HG02610 (cell line): ENCODE measurements at regions not wholly inside any gene's neighbourhood (a gene's known extent, or its start where the extent isn't known, plus 50 kb on each side); places are given as distances from the start of the nearest gene placed in this dataset.
"Not testable (repeated sequence)": the region's sequence is repeated elsewhere in the genome, so short reads cannot be mapped to it uniquely, and the experiment has no call there.

Experiments
- ATAC-seq: cut with Tn5 transposase; IDR thresholded peaks from one replicate; pipeline ENCODE4 v1.9.1; 2021; ENCODE audit warnings: mild to moderate bottlenecking, moderate library complexity; ENCODE audit not compliant: unreplicated experiment

DNA sequence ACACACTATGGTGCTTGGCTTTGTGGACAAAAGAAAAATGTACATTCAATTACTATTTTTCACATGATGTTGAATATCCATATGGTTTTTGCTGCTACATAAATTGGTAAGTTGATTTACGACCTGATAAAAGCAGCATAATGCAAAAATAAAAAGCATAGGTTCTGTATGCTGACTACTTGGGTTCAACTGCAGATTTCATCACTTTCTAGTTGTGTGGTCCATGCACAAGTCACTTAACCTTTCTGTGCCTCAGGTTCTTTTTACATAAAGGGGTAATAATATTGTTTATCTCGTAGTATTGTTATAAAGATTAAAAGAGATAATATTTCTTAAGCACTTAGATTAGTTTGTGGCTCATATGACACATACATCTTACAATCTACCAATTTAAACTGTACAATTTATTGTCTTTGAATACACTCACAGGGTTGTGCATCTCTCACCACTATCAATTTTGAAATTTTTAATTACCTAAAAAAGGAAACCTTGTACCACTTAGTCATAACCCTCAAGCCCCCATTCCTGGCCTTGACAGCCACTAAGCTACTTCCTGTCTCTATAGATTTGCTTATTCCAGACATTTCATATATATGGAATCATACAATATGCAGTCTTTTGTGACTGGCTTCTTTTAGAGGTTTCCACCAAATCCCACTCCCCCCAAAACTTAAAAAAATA is 1443.9 kb downstream of the SUCLG1 start:
- no peak for ATAC-seq

DNA sequence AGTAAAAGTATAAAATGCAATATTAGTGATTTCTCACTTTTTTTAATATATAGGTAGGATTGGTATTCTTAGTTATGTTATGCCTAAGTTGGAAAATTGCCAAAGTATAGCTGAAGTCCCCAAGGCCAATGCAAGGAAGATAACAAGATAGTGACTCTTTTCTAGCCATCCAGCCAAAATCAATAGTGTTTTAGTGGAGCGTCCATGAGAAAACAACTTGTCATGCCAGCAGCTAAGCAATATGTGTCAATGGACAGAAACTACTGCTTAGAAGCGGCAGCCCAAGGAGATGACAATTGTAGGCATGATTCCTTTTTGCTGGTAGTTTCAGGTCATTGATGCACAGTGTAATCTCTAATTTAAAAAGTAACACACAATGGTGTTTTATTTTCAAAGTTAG is 1444.6 kb downstream of the SUCLG1 start:
- ATAC-seq, result no peak

DNA sequence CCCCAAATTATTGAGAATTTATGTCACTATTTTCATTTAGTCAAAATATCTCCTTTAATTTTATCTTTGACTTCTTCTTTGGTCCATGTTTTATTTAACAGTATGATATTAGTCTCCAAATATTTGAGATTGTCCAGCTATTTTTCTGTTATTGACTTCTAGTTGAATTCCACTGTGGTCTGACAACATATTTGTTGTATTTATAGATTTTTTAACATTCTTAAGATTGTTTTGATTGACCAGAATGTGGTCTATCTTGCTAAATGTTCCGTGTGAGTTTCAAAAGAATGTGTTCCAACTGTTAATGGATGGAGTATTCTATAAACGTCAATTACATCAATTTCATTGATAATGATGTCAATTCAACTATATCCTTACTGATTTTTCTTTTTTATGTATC is 1452.1 kb downstream of the SUCLG1 start:
- ATAC-seq, result no peak

DNA sequence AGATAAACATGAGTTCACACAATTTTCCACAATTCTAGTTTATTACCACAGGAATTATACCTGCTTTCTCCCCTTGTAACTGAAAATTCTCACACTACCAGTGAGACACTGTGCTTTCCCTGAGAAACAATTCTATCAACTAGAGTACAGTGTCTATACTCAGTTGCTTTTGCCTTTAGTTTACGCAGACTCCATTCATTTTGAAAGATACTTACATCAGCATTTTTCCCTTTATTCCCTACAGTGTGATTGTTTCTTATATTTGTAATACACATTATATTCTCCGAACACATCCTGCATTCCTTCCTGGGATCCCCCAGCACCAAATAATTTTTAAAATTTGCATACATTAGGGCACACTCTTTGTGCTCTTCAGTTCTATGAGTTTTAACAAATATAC is 1455.5 kb downstream of the SUCLG1 start:
- no peak for ATAC-seq

DNA sequence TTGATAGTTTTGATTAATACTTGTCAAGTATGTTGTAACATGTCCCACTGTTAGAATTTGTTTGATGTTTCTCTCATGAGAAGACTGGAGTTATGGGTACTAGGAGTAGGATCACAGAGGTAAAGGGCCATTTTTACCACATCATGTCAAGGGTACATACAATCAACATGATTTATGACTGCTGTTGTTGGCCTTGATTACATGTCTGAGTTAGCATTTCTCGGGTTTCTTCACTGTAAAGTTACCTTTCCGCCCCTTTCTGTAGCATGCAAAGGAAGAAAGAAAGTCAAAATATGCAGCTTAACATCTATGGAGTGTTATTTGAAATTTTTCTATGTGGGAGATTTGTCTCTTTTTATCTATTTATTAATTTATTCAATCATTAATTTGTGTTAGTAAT is 1456.4 kb downstream of the SUCLG1 start:
- ATAC-seq, result no peak

DNA sequence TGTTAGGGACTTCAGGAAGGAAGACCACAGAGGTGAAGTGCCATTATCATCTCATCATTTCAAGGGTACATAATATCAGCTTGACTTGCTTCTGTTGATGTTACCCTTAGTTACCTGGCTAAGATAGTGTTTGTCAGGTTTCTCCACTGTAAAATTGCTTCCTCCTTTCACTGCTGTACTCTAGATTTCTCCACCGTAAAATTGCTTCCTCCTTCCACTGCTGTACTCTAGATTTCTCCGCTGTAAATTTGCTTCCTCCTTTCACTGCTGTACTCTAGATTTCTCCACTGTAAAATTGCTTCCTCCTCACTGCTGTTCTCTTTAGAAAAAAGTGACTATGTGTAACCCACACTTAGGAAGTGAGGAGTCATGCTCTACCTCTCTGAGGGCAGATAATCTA is 1460.3 kb downstream of the SUCLG1 start:
- no peak for ATAC-seq

DNA sequence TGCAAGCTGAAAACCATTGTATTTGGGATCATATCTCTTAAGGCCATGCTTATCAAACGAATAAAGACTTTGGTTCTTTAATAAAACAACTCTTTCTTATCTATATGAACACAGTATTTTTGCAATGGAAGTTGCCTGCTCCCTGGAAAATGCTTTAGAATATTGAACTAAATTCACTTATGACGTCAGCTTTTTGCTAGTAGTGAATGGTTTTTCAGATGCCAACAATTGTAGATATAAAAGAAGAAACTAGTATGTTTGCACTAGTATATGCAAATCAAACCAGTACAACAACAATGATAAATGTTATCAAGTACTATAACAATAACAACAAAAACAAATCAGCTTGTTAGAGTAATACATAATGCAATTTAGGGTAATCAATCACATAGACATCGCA is 1462.9 kb downstream of the SUCLG1 start:
- no peak for ATAC-seq

DNA sequence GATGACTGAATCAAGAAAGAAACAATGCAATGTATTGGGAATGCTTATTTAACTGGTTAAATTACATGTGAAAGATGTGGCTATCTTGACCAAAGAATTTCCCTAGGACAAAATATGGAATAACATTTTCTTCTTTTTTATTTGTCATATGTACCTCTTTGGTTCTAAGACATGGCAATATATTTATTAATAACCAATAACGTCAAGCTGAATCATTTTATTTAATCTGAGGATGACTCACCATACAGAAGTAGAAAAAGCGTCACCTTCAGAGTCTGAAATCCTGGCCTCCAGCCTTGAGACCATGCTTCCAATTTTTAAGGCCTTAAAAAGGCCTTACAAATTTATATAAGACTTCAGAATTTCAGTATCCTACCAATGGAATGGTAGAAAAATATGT is 1464.9 kb downstream of the SUCLG1 start:
- no peak for ATAC-seq

DNA sequence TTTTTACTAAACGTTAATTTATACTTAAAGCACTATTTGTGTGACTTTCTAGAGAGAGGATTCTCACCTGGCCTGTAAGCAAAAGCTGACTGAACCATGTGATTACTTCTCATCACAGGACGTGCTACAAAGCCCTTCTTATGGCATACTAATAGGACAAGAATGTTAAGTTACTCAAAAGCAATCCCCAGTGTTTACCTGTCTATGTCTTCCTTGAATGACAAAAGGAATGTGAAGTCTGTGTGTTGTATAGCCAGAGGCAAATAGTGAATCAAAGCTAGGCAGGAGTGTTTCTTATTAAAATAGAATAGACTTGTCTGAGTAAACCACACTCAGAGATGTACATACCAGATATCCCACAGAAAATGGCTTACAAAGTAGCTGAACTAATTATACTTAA is 1465.5 kb downstream of the SUCLG1 start:
- no peak for ATAC-seq

DNA sequence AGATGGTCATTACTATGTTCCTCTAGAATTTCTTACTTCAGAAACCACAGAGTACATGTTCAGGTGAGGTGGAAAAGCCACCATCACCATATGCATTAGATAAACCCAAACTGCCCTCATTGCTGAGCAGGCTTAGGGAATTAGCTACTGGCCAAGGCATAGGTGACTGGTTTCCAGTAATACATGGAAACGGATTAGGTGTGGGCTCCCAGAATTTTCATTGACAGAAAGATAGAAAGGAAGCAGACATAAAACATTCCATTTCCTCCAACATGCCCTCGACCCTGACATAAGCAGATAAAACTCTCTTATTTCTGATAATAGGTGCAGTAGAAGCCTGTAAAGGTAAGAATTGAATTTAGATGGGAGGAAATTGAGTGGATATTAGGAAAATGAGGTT is 1466.1 kb downstream of the SUCLG1 start:
- no peak for ATAC-seq

DNA sequence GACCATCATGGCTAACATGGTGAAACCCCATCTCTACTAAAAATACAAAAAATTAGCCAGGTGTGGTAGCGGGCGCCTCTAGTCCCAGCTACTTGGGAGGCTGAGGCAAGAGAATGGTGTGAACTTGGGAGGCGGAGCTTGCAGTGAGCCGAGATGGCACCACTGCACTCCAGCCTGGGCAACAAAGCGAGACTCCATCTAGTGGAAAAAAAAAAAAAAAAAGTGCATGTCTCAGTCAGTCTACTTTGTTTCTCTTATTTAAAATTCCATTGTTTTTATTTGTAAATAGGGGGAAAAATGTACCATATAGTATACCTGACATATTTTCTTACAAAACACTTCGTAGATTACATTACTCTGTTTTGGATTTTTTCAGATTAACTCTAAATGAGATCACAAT is 1471.4 kb downstream of the SUCLG1 start:
- ATAC-seq, result not testable (repeated sequence)

DNA sequence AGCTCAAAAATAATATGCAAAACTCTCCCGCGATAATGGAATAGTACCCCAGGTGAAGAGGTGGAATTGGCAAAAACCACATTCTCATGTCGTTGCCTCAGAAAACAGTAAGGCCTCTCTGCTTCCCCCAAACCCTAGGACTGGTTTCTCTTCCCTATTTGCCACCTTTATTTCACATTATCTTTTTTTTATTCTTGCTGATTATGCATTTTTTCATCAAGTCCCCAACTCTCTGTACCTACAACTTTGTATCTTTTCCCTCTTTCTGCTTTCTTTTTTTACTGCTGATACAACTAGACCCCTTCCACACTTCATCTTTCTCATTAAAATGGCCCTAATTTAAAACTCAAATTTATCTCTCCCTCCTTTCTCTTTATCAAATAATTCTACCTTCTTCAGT is 1472.2 kb downstream of the SUCLG1 start:
- no peak for ATAC-seq

DNA sequence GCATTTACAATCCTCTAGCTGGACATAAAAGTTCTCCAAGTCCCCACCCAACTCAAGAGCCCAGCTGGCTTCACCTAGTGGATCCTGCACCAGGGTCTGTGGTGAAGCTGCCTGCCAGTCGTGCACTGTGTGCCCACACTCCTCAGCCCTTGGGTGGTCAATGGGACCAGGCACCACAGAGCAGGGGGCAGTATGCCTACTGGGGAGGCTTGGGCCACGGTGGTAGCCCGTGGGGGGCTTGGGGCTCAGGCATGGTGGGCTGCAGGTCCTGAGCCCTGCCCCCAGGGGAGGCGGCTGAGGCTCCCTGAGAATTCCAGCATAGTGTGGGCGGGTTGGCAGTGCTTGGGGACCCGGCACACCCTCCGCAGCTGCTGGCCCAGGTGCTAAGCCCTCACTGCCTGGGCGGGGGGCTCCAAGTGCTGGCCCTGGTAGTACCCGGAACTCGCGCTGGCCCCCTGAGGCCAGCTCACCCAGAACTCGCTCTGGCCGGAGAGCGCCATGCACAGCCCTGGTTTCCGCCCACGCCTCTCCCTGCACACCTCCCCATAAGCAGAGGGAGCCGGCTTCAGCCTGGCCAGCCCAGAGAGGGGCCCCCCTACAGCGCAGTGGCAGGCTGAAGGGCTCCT is 1473.4 kb downstream of the SUCLG1 start:
- no peak for ATAC-seq

DNA sequence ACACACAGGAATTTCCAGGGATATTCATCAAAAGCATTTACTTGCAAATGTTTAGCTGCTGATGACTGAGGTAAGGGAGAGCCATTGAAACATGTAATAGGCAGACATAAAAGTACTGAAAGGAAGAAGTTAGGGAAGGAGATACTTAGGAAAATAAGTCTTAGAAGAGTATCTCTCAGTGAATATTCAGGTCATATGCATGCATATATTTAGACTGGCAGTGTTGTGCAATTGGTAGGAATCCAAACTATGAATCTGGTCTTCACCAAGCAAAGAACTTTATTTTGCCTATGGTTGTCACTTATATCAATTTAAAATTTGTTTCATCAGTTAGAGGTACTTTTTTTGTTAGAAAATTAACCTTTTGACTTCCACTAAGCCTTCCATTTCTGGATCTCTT is 1490.7 kb downstream of the SUCLG1 start:
- ATAC-seq, result no peak

DNA sequence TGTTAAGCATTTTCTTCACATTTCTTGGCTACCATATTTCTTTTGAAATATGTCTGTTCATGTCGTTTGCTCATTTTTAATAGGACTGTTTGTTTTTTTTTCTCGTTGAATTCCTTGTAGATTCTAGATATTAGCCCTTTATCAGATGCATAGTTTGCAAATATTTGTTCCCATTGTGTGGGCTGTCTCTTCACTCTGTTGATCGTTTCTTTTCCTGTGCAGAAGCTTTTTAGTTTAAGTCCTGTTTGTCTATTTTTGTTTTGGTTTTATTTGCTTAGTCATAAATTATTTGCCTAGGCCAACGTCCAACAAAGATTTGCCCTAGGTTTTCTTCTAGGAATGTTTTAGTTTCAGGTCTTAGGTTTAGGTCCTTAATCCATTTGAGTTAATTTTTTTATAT is 1494.7 kb downstream of the SUCLG1 start:
- no peak for ATAC-seq

DNA sequence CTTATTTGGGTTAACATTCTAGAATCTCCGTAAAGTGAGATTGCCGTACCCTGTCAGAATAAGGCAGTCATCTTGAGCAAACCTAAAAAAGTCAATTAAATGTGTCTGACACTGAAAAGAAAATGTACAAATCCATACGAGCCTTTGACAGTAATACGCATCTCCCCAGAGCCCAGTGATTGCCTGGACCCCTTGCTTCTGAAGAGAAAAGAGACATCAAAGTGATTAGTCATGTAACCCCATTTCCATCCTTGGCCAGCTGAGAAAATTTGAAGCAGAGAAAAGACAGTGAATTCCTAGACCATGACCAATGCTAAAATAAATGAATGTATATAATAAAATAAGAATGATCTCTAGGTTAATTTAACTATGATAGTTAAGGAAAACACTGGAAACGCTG is 1499.4 kb downstream of the SUCLG1 start:
- no peak for ATAC-seq

DNA sequence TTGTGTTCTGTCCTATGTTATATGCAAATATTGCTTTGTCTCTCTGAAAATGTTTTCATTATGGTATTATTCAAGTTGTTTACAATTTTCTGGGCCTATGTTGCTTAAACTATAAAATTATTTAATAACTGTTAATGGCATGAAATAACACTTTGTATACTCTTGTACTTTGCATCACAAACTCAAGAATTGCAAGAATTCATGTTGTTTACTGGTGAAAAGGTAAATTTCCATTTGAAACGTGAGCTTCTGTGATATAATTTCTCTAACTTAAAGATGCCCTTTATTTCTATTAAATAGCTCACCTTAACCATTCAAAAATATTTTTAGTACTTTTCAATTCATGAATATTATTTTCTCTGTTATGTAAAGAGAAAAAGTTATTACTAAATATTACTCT is 1504.2 kb downstream of the SUCLG1 start:
- no peak for ATAC-seq

DNA sequence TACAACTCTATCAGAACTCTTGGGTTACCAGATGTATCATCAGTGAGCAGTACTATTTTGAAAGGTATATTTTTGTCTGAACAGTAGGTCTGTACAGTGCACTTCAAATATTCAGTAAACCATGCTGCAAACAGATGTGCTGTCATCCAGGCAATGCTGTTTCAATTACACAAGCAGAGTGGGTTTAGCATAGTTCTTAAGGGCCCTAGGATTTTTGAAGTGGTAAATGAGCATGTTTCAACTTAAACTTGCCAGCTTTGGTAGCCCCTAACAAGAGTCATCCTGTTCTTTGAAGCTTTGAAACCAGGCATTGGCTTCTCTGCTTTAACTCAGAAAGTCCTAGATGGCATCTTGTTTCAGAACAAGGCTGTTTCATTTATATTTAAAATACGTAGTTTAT is 1519.9 kb downstream of the SUCLG1 start:
- no peak for ATAC-seq

DNA sequence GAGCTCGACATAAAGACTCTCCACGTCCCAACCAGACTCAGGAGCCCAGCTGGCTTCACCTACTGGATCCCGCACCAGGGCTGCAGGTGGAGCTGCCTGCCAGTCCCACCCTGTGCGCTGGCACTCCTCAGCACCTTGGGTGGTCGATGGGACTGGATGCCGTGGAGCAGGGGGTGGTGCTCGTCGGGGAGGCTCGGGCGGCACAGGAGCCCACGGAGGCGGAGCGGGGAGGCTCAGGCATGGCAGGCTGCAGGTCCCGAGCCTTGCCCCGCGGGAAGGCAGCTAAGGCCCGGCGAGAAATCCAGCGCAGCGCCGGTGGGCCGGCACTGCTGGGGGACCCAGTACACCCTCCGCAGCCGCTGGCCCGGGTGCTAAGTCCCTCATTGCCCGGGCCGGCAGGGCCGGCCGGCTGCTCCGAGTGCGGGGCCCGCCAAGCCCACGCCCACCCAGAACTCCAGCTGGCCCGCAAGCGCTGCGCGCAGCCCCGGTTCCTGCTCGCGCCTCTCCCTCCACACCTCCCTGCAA is 1520.7 kb downstream of the SUCLG1 start:
- ATAC-seq, result not testable (repeated sequence)

DNA sequence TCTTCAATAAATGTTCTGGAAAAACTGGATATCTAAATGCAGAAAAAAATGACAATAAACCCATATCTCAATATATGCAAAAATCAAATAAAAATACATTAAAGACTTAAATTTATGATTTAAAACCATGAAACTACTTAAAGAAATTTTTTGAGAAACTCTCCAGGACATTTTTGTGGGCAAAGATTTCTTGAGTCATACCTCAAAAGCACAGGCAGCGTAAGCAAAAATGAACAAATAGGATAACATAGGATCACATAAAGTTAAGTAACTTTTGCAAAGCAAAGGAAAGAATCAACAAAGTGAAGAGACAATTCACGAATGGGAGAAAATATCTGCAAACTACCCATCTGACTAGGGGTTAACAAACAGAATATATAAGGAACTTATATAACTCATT is 1545.5 kb downstream of the SUCLG1 start:
- no peak for ATAC-seq

DNA sequence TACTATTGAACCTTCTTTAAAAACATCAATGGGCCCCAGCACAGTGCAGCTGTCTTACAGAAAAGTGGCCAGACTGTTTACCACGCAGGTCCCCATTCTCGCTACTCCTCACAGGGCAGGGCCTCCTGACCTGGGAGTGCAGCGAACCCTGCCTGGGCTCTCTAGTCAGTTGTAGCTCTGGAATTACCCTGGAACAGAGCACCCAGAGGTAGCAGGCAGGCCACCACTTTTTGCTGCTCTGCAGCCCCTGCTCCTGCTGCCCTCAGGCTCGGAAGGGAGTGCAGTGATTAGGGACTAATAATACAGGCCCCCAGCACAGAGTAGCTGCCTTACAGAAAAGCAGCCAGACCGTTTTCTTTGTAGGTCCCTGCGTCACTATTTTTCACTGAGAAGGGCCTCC is 1563.0 kb downstream of the SUCLG1 start:
- no peak for ATAC-seq

DNA sequence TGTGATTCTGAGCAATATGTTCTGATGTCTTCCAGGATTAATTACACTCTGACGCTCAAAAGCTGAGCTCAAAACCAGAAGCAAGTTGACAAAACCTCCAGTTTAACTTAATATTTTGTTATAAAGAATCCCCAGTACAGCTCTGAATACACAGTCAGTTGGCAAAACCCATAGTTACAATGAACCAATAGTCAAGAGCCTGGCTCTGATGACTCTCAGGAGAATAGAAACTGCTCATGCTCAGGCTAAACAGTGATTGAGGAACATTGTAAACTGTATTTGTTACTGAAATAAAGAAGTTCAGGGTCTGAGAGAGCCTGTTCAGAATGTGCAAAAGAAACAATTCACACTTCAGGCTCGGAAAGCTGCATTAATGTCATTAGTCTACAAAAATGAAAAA is 1565.9 kb downstream of the SUCLG1 start:
- ATAC-seq, result no peak

DNA sequence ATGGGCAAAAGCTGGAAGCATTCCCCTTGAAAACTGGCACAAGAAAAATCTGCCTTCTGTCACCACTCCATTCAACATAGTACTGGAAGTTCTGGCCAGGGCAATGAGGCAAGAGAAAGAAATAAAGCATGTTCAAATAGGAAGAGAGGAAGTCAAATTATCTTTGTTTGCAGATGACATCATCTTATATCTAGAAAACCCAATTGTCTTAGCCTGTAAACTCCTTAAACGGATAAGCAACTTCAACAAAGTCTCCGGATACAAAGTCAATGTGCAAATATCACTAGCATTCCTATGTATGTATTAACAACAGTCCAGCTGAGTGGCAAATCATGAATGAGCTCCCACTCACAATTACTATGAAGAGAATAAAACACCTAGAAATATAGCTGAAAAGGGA is 1579.3 kb downstream of the SUCLG1 start:
- no peak for ATAC-seq
